HG03342 (cell line): ENCODE measurements at regions not wholly inside any gene's neighbourhood (a gene's known extent, or its start where the extent isn't known, plus 50 kb on each side); places are given as distances from the start of the nearest gene placed in this dataset.
A peak's percentile ranks its signal among the peaks of the same experiment; 100 is the strongest.
"Not testable (repeated sequence)": the region's sequence is repeated elsewhere in the genome, so short reads cannot be mapped to it uniquely, and the experiment has no call there.

Experiments
- ATAC-seq: cut with Tn5 transposase; IDR thresholded peaks from one replicate; pipeline ENCODE4 v1.9.1; 2021; ENCODE audit warnings: mild to moderate bottlenecking, moderate library complexity; ENCODE audit not compliant: unreplicated experiment

GRCh38 chr4:94011190-94011589 is 182.6 kb downstream of the ATOH1 start:
- no peak for ATAC-seq

GRCh38 chr4:94014484-94015136 is 186.1 kb downstream of the ATOH1 start:
- ATAC-seq: no peak

DNA sequence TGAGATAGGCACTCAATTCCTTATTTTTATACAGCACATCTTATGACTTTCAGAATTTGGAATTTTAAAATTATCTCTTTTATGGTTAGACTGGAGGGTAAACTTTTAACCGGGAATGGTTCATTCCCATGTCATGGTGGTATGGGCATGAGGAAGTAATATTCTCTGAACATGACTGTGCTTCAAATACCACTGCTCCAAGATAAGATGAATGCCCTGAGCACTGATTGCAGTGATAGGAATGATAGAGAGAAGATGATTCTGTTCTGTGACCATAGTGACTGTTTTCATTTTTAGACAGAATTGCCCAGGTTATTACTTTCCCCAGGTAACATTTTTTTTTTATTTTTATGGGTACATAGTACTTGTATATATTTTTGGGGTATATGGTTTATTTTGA is 187.4 kb downstream of the ATOH1 start:
- ATAC-seq: no peak

DNA sequence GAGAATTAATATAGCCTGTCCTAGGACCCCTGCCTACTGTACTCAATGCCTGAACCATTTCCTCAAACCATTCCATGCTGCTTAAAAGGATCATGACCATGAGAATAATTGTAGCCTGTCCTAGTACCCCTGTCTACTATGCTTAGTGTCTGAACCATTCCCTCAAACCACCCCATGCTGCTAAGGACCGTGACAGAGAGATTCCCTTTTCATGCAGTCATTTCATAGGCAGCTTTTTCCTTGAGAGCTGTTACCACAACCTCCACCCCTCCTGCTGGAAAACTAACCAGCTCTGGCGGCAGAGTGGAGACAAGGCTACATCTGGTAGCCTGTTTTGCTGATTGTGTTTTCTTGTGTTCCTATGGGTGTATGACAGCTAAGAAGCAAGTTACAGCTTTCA is 174.9 kb upstream of the SMARCAD1 start:
- no peak for ATAC-seq

GRCh38 chr4:94036964-94037363 is 170.7 kb upstream of the SMARCAD1 start:
- ATAC-seq: peak; percentile 60

DNA sequence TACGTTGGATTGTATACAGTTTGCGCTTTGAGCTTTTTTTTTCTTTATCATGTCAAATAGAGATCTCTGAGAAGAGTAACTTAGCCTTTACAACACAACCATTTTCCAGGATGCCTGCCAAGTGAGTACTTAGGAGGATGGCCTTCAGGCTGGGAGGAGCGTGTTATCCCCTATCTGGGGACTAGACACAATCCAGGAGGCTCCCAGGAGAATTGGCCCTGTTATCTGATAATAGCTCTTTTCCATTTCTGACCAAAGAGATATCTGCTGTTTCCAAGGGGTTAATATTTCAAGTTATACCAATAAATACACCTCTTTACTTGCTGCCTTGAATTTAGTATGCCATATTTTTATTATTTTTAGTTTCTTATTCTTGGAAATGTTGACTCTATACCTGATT is 169.5 kb upstream of the SMARCAD1 start:
- no peak for ATAC-seq

- no peak for ATAC-seq
Measured at GRCh38 chr4:94039226-94039625, 168.4 kb upstream of the SMARCAD1 start.

DNA sequence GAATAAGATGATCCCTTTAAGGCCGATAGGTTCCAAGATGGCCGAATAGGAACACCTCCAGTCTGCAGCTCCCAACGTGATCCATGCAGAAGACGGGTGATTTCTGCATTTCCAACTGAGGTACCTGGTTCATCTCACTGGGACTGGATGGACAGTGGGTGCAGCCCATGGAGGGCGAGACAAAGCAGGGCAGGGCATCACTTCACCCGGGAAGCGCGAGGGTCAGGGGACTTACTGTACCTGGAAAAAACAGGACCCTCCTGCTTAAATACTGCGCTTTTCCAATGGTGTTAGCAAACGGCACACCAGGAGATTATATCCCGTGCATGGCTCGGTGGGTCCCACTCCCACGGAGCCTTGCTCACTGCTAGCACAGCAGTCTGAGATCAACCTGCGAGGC is 163.2 kb upstream of the SMARCAD1 start:
- not testable (repeated sequence) for ATAC-seq

GRCh38 chr4:94063084-94063483 is 144.6 kb upstream of the SMARCAD1 start:
- ATAC-seq: no peak

DNA sequence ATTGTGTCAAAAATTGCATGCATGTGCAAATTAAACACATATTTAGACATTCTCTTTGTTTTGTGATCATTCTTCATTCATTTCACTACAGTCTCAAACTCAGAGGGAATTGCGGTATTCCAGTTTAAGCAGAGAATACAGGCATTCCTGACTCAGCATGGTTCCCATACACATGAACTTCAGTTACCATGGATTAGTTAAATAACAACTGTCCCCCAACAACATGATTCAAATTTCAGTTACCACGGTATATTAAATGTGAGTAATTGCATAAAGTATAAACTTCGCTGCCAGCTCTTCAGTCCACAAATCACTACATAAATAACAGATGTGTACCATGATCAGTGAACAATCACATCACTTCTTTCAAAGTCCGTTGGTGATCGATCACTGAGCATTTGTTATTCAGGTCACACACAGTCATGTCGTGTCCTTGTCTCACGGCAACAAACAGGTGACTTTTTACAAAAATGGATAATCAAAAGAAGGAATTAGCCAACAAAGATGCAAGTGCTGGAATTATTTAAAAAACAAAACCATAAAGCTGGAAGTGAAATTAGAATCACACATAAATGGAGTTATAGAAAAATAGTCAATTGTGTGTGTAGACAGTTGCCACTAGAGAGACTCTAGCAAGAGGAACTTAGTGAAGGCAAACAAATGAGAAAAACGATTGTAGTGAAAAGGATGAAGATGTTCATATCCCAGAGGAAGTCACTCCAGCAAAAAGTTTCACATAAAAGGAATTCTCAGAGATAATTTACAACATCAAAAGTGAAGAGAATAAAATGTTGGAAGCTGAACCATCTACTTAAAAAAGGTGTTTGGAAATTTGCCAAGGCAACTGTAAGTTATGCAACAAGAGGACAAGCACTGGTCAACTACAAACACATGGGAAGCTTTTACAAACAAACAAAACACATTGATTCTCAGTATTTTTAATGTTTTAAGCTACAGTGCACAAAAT is 138.6 kb upstream of the SMARCAD1 start:
- ATAC-seq: no peak

GRCh38 chr4:94076498-94076897 is 131.2 kb upstream of the SMARCAD1 start:
- no peak for ATAC-seq

GRCh38 chr4:94084155-94084554 is 123.5 kb upstream of the SMARCAD1 start:
- ATAC-seq: no peak

DNA sequence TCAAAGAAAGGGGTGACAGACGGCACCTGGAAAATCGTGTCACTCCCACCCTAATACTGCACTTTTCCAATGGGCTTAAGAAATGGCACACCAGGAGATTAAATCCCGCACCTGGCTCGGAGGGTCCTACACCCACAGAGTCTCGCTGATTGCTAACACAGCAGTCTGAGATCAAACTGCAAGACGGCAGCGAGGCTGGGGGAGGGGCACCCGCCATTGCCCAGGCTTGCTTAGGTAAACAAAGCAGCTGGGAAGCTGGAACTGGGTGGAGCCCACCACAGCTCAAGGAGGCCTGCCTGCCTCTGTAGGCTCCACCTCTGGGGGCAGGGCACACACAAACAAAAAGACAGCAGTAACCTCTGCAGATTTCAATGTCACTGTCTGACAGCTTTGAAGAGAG is 108.5 kb upstream of the SMARCAD1 start:
- not testable (repeated sequence) for ATAC-seq

GRCh38 chr4:94112644-94113043 is 95.0 kb upstream of the SMARCAD1 start:
- ATAC-seq: no peak

DNA sequence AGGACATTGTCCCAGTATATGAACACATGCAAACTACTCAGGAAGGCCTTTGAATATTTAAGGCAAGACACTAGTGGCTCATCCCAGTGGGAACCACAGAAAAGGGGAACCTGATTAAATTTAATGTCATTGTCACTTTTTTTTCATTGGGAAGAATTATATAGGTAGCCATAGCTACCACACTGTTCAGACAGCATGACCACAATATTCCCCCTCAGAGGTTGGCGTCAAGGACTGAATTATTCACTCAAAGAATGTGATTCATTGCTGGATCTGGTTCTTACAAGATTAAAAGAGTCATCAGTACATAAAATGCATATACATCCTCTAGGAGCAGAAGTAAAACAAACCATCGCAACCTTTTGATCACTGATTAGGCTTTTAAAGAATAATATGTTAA is 92.0 kb upstream of the SMARCAD1 start:
- ATAC-seq: no peak

DNA sequence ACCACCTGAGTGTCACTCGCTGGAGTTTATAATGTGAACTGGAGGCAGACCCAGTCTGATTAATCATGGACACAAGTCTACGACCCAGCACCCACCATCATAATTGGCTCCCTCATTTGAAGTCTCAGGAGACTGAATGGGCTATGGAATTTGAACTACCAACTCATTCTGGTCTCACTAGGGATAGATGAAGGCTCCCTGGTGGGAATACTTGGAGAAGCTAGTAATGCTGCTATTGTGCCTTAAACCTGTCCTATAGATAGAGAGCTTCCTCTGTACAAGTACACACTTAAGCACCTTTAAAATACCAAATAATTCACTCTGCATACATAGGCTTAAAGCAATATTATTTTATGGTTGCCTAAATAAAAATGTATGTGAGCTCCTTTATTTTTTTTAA is 90.8 kb upstream of the SMARCAD1 start:
- no peak for ATAC-seq

- ATAC-seq: no peak
Measured at GRCh38 chr4:94126669-94127068, 81.0 kb upstream of the SMARCAD1 start.

DNA sequence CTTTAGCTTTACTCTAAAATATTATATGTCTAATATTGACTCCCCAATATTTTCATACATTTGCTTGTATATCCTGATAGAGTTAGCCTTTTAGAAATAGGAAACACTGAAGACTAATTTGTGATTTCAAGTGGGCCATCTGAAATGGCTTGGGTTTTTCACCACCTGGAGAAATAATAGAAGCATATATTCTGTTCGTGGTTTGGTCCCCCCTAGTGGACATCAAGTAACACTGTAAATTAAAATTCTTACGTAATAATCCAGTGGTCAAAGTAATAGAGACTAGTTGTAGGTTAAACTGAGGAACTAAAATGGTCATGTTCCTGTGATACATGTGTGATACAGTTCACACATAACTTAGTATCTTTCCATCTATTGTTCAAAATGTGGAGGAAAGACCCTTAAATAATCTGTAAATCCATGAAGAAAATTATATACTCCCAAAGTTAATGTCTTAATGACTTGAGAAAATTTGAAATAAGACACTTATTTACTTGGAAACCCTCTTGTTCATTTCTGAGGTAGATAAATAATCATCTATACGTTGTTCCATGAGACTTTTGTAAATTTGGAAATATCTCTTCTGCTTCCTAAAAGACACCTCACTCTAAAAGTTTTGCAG is 79.8 kb upstream of the SMARCAD1 start:
- peak; percentile 86 for ATAC-seq

- ATAC-seq: no peak
Measured at GRCh38 chr4:94131212-94131611, 76.5 kb upstream of the SMARCAD1 start.

DNA sequence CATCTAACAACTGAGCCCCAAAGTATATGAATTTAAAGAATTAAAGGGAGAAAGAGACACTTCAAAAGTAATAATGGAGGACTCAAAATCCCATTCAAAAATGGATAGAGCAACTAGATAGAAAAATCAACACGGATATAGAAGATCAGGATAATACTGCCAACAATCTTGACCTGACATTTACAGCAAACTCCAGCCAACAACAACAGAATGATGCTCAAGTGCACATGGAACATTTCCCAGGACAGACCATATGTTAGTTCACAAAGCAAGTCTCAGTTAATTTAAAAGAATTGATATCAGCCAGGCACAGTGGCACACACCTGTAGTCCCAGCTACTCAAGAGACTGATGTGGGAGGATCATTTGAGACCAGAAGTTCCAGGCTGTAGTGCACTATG is 72.0 kb upstream of the SMARCAD1 start:
- ATAC-seq: no peak

DNA sequence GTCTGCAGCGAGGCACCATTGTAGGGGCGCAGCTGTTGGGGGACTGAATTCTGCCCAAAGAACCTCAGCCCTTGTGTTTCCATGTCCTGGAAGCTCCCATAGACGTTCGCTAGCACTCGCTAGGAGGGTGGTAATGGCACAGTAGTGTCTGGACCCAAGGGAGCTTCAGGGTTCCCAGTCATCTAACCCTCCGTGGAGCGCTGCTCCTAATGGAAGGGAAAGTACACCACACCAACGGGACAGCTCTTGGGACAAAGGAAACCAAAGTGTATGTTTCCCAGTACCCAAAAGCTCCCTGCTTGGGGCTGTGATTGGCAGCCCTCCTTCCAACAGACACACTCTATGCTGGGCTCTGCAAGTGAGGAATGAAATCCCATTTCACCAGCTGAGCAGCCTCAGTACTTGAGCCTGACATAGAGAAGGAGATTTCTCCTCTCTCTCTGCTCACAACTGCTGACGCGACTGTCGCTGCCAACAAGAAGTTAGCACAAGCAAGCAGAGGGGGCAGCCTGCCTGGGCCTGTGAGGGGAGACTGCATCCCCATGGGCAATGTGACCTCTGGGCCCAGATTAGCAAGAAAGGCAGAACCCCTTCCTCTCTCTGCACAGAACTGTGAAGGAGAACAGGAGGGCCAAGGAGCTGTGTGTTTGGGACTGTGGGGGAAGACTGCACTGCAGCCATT is 67.6 kb upstream of the SMARCAD1 start:
- no peak for ATAC-seq
